HG03469 (cell line): ENCODE measurements at regions not wholly inside any gene's neighbourhood (a gene's known extent, or its start where the extent isn't known, plus 50 kb on each side); places are given as distances from the start of the nearest gene placed in this dataset.

Source experiments
- ATAC-seq: cut with Tn5 transposase; IDR thresholded peaks from one replicate; pipeline ENCODE4 v1.9.1; 2021; ENCODE audit warnings: mild to moderate bottlenecking, moderate library complexity, moderate number of reproducible peaks; ENCODE audit not compliant: unreplicated experiment

GRCh38 chr4:137212601-137213000 lies 319.7 kb downstream of the PCDH18 start:
- no peak for ATAC-seq

DNA sequence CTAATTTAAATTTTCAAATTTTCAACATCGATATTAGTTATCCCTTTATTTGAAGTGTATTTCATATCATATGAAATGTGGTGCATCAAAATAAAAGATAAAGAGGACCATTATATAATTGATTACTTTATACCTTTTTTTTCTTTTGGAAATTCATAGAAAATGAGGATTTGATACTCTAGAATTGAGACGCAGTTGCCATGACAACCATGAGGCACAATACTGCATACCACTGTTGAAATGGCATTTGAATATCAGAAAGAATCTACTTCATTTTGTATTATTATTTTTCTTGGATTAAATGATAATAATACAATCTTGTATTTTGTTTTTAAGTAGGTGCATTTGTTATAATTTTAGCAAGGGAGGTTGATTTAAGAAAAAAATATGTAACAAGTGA lies 323.1 kb downstream of the PCDH18 start:
- no peak for ATAC-seq

GRCh38 chr4:137206781-137207180 lies 325.5 kb downstream of the PCDH18 start:
- no peak for ATAC-seq

- ATAC-seq: no peak
Measured at GRCh38 chr4:137203601-137204000, 328.7 kb downstream of the PCDH18 start.

GRCh38 chr4:137200322-137200721 lies 332.0 kb downstream of the PCDH18 start:
- ATAC-seq: no peak

- ATAC-seq: no peak
Measured at GRCh38 chr4:137198791-137199190, 333.5 kb downstream of the PCDH18 start.

GRCh38 chr4:137194670-137195069 lies 337.6 kb downstream of the PCDH18 start:
- no peak for ATAC-seq

DNA sequence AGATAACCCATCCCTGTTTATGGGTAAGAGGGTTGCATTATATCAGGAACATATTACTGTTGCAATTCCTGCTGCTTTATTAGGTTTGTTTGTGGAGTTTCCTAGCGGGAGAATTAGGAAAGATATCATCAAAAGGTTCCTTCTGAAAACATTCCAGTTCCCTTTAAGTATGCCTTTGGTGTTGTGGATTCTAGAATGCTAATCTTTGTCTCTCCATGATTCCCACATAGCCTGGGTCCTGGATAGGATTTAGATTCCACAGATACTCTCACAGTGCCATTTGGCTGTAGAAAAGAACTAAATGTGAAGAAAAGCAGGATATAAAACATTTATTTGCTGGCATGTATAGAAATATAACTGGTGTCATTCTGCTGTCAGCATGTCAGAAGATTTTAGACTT lies 338.7 kb downstream of the PCDH18 start:
- ATAC-seq: no peak

GRCh38 chr4:137181293-137181899 lies 350.9 kb downstream of the PCDH18 start:
- ATAC-seq: no peak

DNA sequence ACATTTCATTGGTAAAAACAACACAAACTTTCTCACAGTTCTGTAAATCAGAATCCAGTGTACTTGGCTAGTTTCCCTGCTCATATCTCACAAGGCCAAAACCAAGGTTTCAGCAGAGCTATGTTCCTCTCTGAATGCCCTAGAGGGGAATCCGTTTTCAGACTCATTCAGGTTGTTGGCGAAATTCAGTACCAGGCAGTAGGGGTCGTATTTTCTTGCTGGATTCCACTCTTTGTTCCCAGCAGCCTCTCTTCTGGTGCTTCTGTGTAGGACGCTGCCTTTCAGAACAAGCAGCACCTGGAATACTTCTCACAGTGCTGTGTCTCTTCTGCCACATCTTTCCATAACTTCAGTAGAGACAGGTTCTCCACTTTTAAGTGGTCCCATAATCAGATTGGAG lies 351.9 kb downstream of the PCDH18 start:
- no peak for ATAC-seq

DNA sequence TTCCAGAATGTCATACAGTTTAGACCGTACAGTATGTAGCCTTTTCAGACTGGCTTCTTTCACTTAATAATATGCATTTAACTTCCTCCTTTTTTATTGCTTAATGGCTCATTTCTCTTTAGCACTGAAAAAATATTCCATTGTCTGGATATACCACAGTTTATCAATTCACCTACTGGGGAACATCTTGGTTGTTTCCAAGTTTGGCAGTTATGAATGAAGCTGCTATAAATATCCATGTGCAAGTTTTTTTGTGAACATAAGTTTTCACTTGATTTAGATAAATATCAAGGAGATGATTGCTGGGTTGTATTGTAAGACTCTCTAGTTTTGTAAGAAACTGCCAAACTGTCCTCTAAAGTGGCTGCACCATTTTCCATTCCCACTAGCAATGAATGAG lies 375.5 kb downstream of the PCDH18 start:
- no peak for ATAC-seq

DNA sequence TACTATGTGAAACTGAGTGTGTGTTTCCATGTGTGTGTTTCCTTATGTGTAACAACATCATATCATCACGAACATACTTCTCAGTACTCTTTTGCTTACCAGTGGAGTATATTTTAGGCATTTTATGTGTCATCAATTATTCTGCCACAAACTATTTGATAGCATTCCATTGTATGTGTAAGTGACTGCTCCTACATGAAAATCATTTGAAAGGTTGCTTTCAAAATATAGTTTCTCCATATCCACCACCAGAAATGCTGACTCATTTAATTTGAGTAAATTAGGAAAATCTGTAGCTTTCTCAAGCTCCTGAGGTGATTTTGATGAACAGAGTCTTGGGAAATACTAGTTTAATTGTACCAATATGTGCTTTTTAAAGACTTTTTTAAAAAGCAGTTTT lies 376.2 kb downstream of the PCDH18 start:
- no peak for ATAC-seq

- no peak for ATAC-seq
Measured at GRCh38 chr4:137131201-137131600, 401.1 kb downstream of the PCDH18 start.

DNA sequence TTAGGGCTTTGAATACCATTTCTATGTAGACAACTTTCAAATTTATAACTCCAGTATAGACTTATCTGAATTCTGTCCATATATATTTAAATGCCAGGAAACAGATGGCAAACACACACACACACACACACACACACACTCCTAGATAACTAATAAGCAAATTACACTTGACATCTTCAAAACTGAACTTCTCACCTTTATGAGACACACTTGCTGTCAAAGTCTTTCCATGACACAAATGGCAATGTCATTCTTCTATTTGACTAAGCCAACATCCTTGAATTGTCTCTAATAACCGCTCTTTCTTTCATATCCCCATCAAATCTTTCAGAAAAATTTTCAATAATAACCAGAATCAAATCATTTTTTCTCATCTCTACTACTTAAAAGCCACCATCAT lies 402.4 kb downstream of the PCDH18 start:
- ATAC-seq: no peak

DNA sequence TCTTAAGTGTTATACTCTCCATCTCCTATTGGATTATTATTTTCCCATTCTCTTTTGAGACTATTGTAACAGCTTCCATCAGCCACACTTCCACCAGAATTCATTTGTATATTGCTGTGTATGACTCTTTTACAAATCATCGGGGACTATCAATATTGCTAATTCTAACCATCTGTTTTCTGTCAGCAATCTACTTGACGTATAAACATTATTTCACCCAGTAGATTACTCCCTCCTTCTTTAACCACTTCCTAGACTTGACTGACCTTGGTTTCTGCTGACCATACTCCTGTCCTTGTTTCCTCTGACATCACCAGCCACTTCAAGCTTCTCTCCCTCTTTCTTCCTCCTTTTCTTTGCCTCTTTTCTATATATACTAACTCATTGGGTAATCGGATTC lies 402.9 kb downstream of the PCDH18 start:
- ATAC-seq: no peak

- ATAC-seq: no peak
Measured at GRCh38 chr4:137125011-137125410, 407.3 kb downstream of the PCDH18 start.

DNA sequence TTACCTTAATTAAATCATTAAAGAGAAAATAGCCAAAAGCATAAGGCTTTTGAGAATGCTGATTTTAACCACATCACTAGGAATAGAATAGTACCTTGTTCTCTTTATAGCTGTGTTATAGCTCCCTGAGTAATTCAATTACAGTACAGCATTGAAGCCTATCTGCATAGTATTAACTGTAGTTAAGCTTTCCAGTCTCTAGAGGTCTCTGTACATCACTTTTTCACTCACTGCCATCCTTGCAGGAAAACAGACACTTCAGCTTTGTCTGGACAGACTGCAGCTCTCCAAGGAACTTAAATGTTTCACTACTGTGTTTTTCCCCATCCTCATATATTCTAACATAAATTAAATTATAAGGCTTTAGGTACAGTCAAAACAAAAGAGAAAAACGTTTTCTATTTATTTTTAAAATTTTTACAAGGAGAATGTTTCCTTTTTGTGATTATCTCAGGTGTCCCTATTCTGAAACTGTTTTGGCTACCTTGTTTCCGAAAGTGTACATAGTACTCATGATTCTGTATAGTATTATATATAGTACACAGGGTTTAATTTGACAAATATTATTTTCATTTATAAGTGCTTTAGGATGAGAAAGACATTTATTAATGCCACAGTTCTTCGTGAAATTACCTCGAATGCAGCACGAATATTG lies 407.9 kb downstream of the PCDH18 start:
- ATAC-seq: peak; percentile 80

DNA sequence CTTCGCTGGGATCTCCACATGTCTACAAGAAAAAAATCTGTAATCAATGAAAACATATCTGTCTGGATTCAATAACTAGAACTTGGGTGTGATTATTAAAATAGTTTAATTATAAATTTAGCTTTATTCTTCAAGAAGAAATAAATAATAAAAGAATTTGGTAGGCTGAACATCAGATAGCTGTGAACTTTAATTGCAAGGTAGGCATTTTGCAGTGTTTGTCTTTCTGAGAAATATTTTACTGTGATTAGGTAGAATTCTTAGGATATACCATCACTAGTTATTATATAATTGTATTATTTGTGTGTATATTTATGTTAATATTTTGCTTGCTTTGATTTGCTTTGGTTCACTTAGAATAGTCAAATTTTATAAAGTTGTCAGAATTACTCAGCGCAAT lies 409.4 kb downstream of the PCDH18 start:
- ATAC-seq: no peak

DNA sequence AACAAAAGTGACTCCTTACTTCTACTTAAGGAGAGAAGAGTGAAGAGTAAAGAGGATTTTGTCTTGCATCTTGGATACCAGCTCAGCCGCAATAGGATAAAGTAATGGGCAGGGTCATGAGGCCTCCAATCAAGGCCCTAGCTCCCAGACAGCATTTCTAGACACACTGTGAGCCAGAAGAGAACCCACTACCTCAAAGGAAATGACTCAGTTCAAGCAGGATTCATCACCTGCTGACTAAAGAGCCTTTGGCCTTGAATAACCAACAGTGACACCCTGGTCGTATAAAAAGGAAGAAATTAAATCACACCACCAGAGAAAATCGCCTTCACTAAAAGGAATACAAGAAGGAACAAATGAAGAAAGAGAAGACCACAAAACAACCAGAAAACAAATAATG lies 416.1 kb downstream of the PCDH18 start:
- ATAC-seq: no peak

DNA sequence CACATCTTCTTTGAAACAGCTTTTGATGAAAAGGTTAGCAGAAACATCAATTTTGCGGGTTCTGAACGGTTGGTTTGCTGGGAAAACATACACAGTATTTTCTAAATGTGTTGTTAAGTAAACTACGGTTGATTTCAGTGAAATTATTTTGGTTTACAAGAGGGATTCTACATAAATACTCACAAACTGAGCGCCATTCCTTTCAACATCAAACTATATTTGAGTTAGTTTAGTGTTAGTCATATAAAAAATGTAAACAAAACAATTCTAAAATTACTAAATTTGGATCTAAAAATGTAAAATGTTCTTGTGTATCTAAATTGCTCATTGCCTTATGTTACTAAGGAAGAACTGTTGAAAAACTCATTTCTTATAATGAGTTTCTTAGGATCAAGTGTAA lies 425.6 kb downstream of the PCDH18 start:
- ATAC-seq: no peak

GRCh38 chr4:137106287-137106686 lies 426.0 kb downstream of the PCDH18 start:
- ATAC-seq: no peak

GRCh38 chr4:137090951-137091350 lies 441.3 kb downstream of the PCDH18 start:
- no peak for ATAC-seq

GRCh38 chr4:137083571-137084135 lies 448.6 kb downstream of the PCDH18 start:
- ATAC-seq: no peak
